LNCaP clone FGC (cell line): ENCODE measurements at regions not wholly inside any gene's neighbourhood (a gene's known extent, or its start where the extent isn't known, plus 50 kb on each side); places are given as distances from the start of the nearest gene placed in this dataset.

Experiments used
- DNase-seq: peaks from one replicate; pipeline ENCODE4 v3.0.0-alpha.2; 2011; ENCODE audit warnings: low read depth
- H3K4me3 ChIP-seq: 2 replicates; pipeline ENCODE4 v1.5.1; 2011; ENCODE audit warnings: mild to moderate bottlenecking, low read depth, low read length, control low read depth
- TF ChIP-seq, protein P1 (sequence below): IDR thresholded peaks from 2 replicates; pipeline ENCODE4 v1.5.1; 2012; ENCODE audit warnings: mild to moderate bottlenecking; ENCODE audit not compliant: control insufficient read depth, insufficient read depth; ENCODE audit errors: extremely low read depth

DNA sequence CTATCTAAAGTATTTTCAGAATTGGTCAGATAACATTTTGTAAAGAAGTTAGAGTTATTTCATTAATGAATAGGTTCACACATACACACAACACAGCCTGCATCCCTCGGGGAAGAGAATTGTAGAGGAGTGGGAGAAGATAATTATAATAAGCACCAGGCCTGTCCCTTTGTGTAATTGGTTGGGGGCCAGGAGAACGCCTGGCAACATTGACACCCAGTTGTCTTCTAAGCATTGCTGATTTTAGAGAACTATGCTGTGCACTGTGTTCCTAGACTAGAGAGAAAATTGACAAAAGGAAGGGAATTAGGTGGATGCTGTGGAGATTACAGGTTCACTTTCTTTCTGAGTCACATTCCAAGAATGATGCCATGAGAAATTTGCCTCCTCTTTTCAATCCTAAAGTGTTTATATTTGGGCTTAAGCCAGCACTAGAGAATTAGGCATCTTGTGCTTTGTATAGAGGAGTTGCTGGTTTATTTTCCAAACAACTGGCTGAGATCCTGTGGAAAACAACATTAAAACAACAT is 247.6 kb downstream of the COX7C start:
- TF ChIP-seq, protein P1, sequence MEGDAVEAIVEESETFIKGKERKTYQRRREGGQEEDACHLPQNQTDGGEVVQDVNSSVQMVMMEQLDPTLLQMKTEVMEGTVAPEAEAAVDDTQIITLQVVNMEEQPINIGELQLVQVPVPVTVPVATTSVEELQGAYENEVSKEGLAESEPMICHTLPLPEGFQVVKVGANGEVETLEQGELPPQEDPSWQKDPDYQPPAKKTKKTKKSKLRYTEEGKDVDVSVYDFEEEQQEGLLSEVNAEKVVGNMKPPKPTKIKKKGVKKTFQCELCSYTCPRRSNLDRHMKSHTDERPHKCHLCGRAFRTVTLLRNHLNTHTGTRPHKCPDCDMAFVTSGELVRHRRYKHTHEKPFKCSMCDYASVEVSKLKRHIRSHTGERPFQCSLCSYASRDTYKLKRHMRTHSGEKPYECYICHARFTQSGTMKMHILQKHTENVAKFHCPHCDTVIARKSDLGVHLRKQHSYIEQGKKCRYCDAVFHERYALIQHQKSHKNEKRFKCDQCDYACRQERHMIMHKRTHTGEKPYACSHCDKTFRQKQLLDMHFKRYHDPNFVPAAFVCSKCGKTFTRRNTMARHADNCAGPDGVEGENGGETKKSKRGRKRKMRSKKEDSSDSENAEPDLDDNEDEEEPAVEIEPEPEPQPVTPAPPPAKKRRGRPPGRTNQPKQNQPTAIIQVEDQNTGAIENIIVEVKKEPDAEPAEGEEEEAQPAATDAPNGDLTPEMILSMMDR: no peak
- no peak for DNase-seq
- H3K4me3 ChIP-seq: no peak overlapping the region

DNA sequence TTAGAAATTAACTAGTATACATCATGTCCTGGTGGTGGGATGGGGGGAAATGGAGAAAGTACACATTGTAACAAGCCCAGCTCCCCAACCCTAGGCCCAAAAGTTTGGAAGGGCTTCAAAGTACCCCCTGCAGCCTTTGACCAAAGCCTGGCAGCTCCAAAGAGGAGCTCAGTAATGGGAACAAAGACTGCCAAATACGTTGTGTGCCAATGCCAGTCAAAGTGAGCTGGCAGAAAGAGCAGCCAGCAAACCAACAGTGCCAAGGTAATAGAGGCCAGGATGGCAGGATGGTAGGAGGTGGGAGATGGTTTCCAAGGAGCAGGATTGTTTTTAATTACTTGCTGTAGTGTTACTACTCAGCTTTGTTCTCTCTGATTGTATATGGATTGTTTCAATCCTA is 248.3 kb downstream of the COX7C start:
- DNase-seq: no peak
- no peak overlapping the region for H3K4me3 ChIP-seq
- TF ChIP-seq, protein P1: no peak

DNA sequence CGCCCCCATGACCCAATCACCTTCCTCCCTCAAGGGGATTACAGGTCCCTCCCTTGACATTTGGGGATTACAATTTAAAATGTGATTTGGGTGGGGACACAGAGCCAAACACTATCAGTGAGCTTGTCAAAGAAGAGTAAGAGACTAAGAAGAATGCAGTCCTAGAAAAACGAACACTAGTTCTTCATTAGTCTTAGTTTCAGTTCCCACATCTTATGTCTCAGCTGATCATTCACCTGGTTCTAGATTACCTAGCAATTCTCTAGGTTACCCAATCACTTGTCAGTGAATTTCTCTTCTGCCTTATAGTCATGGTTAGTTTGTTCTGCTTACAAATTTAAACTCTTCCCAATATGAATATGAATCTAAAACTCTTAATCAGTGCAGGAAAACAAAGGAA is 251.5 kb downstream of the COX7C start:
- no peak overlapping the region for H3K4me3 ChIP-seq
- TF ChIP-seq, protein P1: no peak
- no peak for DNase-seq

DNA sequence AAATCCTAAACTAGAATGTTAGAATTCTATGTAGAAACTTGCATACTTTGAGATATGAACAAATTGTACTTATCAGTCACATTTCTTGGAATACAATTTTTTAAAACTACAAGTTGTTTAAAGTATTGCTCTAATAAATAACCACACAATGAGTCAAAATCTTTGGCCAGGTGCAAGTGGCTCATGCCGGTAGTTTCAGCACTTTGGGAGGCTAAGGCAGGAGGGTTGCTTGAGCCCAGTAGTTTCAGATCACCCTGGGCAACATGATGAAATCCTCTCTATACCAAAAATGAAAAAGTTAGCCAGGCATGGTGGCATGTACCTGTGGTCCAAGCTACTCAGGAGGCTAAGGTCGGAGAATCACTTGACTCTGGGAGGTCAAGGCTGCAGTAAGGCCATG is 257.8 kb downstream of the COX7C start:
- TF ChIP-seq, protein P1: no peak
- no peak for DNase-seq
- no peak overlapping the region for H3K4me3 ChIP-seq

DNA sequence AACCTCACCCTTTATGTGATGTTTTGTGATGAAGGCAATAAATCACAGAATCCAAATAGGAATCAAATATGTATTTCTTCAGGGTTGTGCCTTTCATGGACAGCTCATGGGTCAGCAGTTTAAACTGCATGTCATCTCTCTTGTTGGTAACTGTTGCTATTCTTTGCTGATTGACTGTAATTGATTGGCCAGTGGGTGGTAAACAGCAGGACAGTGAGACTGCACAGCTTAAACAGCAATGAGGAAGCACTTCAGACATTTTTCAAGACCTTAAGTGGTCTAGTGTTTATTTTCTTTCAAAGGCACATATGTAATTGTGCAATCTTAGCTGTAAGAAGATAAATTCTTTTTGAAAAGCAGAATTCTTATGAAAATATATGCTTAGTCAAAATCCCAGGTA is 260.5 kb downstream of the COX7C start:
- TF ChIP-seq, protein P1: no peak
- H3K4me3 ChIP-seq: no peak overlapping the region
- no peak for DNase-seq

DNA sequence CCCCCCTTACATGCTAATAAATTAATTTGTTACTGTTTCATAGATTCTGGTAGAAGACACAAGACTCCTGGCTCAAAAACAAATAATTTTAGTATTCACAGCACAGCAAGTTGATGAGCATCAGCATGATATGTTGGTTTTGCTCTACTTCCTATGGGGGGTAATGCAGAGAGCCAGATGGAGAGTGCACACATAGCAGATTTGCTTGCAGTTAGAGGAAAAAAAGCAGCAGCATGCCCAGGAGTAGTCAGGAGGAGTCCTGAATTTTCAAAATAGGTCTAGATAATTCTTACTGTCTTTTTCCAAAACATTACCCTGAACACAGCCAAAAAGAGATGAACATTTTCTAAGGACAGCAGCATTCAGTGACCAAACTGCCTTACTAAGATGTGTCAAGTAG is 261.3 kb downstream of the COX7C start:
- no peak overlapping the region for H3K4me3 ChIP-seq
- no peak for DNase-seq
- TF ChIP-seq, protein P1: no peak

DNA sequence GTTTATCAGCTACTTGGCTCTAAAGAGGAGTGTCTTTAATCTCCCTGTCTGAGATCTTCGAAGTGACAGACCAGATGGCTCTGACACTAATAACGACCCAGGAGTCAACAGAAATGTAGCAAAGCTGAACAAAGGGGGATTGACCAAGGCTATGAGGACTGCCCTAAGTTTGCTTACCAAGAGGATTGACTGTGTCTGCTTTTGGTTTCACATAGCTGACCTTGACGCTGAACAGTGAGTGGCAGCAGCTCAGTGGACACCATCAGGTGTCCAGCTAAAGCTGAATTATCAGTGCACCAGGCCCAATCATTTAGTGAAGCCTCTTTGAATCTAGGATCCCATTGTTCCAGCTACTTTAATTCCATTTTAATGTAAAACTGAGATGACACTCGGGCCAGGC is 262.6 kb downstream of the COX7C start:
- TF ChIP-seq, protein P1: no peak
- DNase-seq: no peak

More for the DNA sequence above, 262.6 kb downstream of the COX7C start:
- H3K4me3 ChIP-seq: no peak overlapping the region
